ENCODE measurements at regions not wholly inside any gene's neighbourhood (a gene's known extent, or its start where the extent isn't known, plus 50 kb on each side); places are given as distances from the start of the nearest gene placed in this dataset.
"Not testable (repeated sequence)": the region's sequence is repeated elsewhere in the genome, so short reads cannot be mapped to it uniquely, and the experiment has no call there.

DNA sequence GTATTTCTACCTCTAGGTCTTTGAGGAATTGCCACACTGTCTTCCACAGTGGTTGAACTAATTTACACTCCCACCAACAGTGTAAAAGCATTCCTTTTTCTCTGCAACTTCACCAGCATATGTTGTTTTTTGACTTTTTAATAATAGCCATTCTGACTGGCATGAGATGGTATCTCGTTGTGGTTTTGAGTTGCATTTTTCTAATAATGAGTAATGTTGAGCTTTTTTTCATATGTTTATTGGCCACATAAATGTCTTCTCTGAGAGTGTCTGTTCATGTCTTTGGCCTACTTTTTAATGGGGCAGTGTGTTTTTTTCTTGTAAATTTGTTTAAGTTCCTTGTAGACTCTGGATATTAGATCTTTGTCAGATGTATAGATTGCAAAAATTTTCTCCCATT, 121.2 kb downstream of the HNMT start:
- TF ChIP-seq, protein P1, sequence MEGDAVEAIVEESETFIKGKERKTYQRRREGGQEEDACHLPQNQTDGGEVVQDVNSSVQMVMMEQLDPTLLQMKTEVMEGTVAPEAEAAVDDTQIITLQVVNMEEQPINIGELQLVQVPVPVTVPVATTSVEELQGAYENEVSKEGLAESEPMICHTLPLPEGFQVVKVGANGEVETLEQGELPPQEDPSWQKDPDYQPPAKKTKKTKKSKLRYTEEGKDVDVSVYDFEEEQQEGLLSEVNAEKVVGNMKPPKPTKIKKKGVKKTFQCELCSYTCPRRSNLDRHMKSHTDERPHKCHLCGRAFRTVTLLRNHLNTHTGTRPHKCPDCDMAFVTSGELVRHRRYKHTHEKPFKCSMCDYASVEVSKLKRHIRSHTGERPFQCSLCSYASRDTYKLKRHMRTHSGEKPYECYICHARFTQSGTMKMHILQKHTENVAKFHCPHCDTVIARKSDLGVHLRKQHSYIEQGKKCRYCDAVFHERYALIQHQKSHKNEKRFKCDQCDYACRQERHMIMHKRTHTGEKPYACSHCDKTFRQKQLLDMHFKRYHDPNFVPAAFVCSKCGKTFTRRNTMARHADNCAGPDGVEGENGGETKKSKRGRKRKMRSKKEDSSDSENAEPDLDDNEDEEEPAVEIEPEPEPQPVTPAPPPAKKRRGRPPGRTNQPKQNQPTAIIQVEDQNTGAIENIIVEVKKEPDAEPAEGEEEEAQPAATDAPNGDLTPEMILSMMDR (IDR thresholded peaks at IDR 0.05; ENCODE audit: insufficient read depth, low read length) = not testable (repeated sequence)
- not testable (repeated sequence) for TF ChIP-seq GABPA (IDR thresholded peaks at IDR 0.05; ENCODE audit: low read depth)

Measured in HL-60 (cell line).